ENCODE measurements at regions not wholly inside any gene's neighbourhood (a gene's known extent, or its start where the extent isn't known, plus 50 kb on each side); places are given as distances from the start of the nearest gene placed in this dataset.
"Not testable (repeated sequence)": the region's sequence is repeated elsewhere in the genome, so short reads cannot be mapped to it uniquely, and the experiment has no call there.

GRCh38 chr15:84153655-84154140 is 81.9 kb upstream of the GOLGA6L4 start:
- DNase-seq: not testable (repeated sequence)

- DNase-seq: not testable (repeated sequence)
These were observed 81.3 kb upstream of the GOLGA6L4 start for GRCh38 chr15:84154314-84154713.

GRCh38 chr15:84154787-84155186 is 80.8 kb upstream of the GOLGA6L4 start:
- not testable (repeated sequence) for DNase-seq

GRCh38 chr15:84155792-84156587 is 79.6 kb upstream of the GOLGA6L4 start:
- DNase-seq: not testable (repeated sequence)

GRCh38 chr15:84156588-84156840 is 79.1 kb upstream of the GOLGA6L4 start:
- DNase-seq: not testable (repeated sequence)

- DNase-seq: not testable (repeated sequence)
These were observed 78.4 kb upstream of the GOLGA6L4 start for GRCh38 chr15:84157056-84157632.

- not testable (repeated sequence) for DNase-seq
These were observed 77.7 kb upstream of the GOLGA6L4 start for GRCh38 chr15:84157857-84158256.

- DNase-seq: not testable (repeated sequence)
These were observed 76.0 kb upstream of the GOLGA6L4 start for GRCh38 chr15:84159346-84160269.

- not testable (repeated sequence) for DNase-seq
These were observed 70.9 kb upstream of the GOLGA6L4 start for GRCh38 chr15:84164423-84165292.

- DNase-seq: not testable (repeated sequence)
These were observed 65.5 kb upstream of the GOLGA6L4 start for GRCh38 chr15:84170029-84170428.

- not testable (repeated sequence) for DNase-seq
These were observed 62.4 kb upstream of the GOLGA6L4 start for GRCh38 chr15:84173231-84173610.

Data from hematopoietic multipotent progenitor cell treated with erythropoietin and hydrocortisone succinate and interleukin-3 and kit ligand, for 6 days (in vitro differentiated cells).